ENCODE measurements at regions not wholly inside any gene's neighbourhood (a gene's known extent, or its start where the extent isn't known, plus 50 kb on each side); places are given as distances from the start of the nearest gene placed in this dataset.
"Not testable (repeated sequence)": the region's sequence is repeated elsewhere in the genome, so short reads cannot be mapped to it uniquely, and the experiment has no call there.

GRCh38 chr6:14388371-14388770 lies 270.8 kb downstream of the CD83 start:
- Histone ChIP-seq H3K36me3 (replicated peaks; ENCODE audit: insufficient read depth, low read depth) (no peaks in the 10 kb centered on the region), H2AFZ (no peak overlapping the region), H3K79me2 (no peaks in the 10 kb centered on the region), H3K27ac (no peak overlapping the region), H3K27me3 (no peaks in the 10 kb centered on the region), H3K9me2 (replicated peaks; ENCODE audit: insufficient read depth) (no peaks in the 10 kb centered on the region), H3K4me1 (ENCODE audit: insufficient read depth) (no peaks in the 10 kb centered on the region), H3K4me2 (no peak overlapping the region), H3K9me3 (ENCODE audit: low read depth) (no peaks in the 10 kb centered on the region), H3K4me3 (no peak overlapping the region), H4K20me1 (ENCODE audit: insufficient read depth, poor library complexity, severe bottlenecking) (no peaks in the 10 kb centered on the region)
- no peak for TF ChIP-seq EZH2phosphoT487 (IDR thresholded peaks at IDR 0.05; ENCODE audit: low read depth, severe bottlenecking, unreplicated experiment)
- no peak for TF ChIP-seq EZH2 (IDR thresholded peaks at IDR 0.05; ENCODE audit: borderline replicate concordance)
- TF ChIP-seq CTCF (IDR thresholded peaks at IDR 0.05; ENCODE audit: poor library complexity), result no peak
- no peak for DNase-seq (ENCODE audit: low spot score)
- 65% methylated on average over 2 of the region's 2 CpGs for WGBS (ENCODE audit: low lambda C conversion rate, missing lambda C conversion rate)

- H3K27me3 ChIP-seq; H3K4me3 ChIP-seq; H3K4me2 ChIP-seq; H2AFZ ChIP-seq; DNase-seq (ENCODE audit: low spot score); H3K27ac ChIP-seq; H3K79me2 ChIP-seq; H3K9me2 ChIP-seq (replicated peaks; ENCODE audit: insufficient read depth); H4K20me1 ChIP-seq (ENCODE audit: insufficient read depth, poor library complexity, severe bottlenecking); H3K4me1 ChIP-seq (ENCODE audit: insufficient read depth); H3K9me3 ChIP-seq (ENCODE audit: low read depth); H3K36me3 ChIP-seq (replicated peaks; ENCODE audit: insufficient read depth, low read depth): not testable (repeated sequence)
- 83% methylated on average over 2 of the region's 2 CpGs for WGBS (ENCODE audit: low lambda C conversion rate, missing lambda C conversion rate)
Observed at GRCh38 chr6:14389776-14390175, 272.2 kb downstream of the CD83 start.

GRCh38 chr6:14390805-14391204 lies 273.2 kb downstream of the CD83 start:
- H3K9me3 ChIP-seq (ENCODE audit: low read depth), result no peaks in the 10 kb centered on the region
- no peaks in the 10 kb centered on the region for H3K27me3 ChIP-seq
- no peaks in the 10 kb centered on the region for H3K79me2 ChIP-seq
- no peak for DNase-seq (ENCODE audit: low spot score)
- H3K4me3 ChIP-seq, result no peak overlapping the region
- no peak overlapping the region for H3K4me2 ChIP-seq
- H2AFZ ChIP-seq, result no peak overlapping the region
- no peaks in the 10 kb centered on the region for H4K20me1 ChIP-seq (ENCODE audit: insufficient read depth, poor library complexity, severe bottlenecking)
- H3K36me3 ChIP-seq (replicated peaks; ENCODE audit: insufficient read depth, low read depth), result no peaks in the 10 kb centered on the region
- H3K27ac ChIP-seq, result no peak overlapping the region
- no peak for TF ChIP-seq CTCF (IDR thresholded peaks at IDR 0.05; ENCODE audit: poor library complexity)
- WGBS (ENCODE audit: low lambda C conversion rate, missing lambda C conversion rate), result 48% methylated on average over 2 of the region's 2 CpGs
- H3K9me2 ChIP-seq (replicated peaks; ENCODE audit: insufficient read depth), result no peaks in the 10 kb centered on the region
- H3K4me1 ChIP-seq (ENCODE audit: insufficient read depth), result no peaks in the 10 kb centered on the region

- H2AFZ ChIP-seq, result no peak overlapping the region
- H3K79me2 ChIP-seq, result no peaks in the 10 kb centered on the region
- no peak overlapping the region for H3K27ac ChIP-seq
- WGBS (ENCODE audit: low lambda C conversion rate, missing lambda C conversion rate), result 81% methylated on average over 4 of the region's 4 CpGs
- no peaks in the 10 kb centered on the region for H3K9me3 ChIP-seq (ENCODE audit: low read depth)
- H3K9me2 ChIP-seq (replicated peaks; ENCODE audit: insufficient read depth), result no peaks in the 10 kb centered on the region
- no peaks in the 10 kb centered on the region for H4K20me1 ChIP-seq (ENCODE audit: insufficient read depth, poor library complexity, severe bottlenecking)
- H3K4me3 ChIP-seq, result no peak overlapping the region
- H3K4me1 ChIP-seq (ENCODE audit: insufficient read depth), result no peaks in the 10 kb centered on the region
- no peak overlapping the region for H3K4me2 ChIP-seq
- no peaks in the 10 kb centered on the region for H3K36me3 ChIP-seq (replicated peaks; ENCODE audit: insufficient read depth, low read depth)
- H3K27me3 ChIP-seq, result no peaks in the 10 kb centered on the region
- TF ChIP-seq CTCF (IDR thresholded peaks at IDR 0.05; ENCODE audit: poor library complexity), result no peak
- TF ChIP-seq EZH2 (IDR thresholded peaks at IDR 0.05; ENCODE audit: borderline replicate concordance), result no peak
- no peak for TF ChIP-seq EZH2phosphoT487 (IDR thresholded peaks at IDR 0.05; ENCODE audit: low read depth, severe bottlenecking, unreplicated experiment)
- no peak for DNase-seq (ENCODE audit: low spot score)
Observed at GRCh38 chr6:14393910-14394309, 276.3 kb downstream of the CD83 start.
